Endothelial cell of hepatic sinusoid (primary cell): ENCODE measurements at regions not wholly inside any gene's neighbourhood (a gene's known extent, or its start where the extent isn't known, plus 50 kb on each side); places are given as distances from the start of the nearest gene placed in this dataset.
"Not testable (repeated sequence)": the region's sequence is repeated elsewhere in the genome, so short reads cannot be mapped to it uniquely, and the experiment has no call there.

ENCODE experiments used
- in situ Hi-C: cut with HindIII; loops from 2 replicates; pipeline ENCODE4 v1.10.0; 2017; ENCODE audit warnings: low sequenced_read_pairs

DNA sequence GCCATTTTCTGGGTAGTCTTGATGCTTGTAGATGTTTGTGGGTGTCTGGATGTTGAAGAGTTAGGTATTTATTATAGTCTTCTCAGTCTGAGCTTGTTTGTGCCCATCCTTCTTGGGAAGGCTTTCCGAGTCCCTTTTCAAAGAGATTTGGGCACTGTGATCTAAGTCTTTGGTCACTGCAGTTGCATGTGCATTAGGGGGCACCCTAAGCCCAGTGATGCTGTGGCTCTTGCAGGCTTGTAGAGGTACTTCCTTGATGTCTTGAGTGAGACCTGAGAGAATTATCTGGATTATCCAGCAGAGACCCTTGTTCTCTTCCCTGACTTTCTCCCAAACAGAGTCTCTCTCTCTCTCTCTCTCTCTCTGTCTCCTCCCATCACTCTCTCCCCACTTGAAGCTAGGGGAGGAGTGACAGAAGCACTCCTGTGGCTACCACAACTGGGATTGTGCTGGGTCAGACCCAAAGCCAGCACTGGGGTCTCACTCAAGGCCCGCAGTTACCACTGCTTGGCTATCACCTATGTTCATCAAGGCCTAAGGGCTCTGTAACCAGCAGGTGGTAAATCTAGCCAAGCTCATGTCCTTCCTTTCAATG is 68.5 kb downstream of the TMCO5A start:
- in situ Hi-C loops: loop anchor here (10.0 to 25.0 kb wide), 2 partner anchors 352 to 659 kb away; no protein-coding TSS in a partner anchor

DNA sequence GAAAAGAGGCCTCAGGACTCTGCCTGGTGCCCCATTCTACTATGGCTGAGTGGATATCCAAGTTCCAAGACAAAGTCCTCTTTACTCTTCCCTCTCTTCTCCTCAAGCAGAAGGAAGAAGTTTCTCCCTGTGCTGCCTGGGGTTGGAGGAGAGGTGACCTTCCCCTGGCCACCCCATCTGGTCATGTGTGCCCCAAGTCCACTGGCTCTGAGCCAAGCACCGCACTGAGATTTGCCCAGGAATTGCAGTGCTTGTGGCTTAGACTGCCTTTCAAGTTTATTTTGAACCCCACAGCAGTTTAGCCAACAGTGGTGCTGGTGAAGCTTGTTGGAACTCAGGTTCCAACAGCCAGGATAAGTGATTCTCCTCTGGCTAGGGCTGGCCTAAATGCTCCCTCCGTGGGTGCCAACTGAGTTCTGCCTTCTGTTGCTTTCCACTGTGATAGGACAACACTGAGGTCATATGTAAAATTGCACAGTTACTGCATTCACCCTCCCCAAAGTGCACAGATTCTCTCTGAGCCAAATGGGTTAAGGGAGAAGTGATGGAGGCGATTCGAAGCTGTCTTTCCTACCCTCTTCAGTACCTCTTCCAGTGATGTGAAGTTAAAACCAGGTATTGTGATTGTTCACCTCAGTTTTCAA is 69.9 kb downstream of the TMCO5A start:
- in situ Hi-C loops: loop anchor here (10.0 to 25.0 kb wide), 2 partner anchors 350 to 658 kb away; no protein-coding TSS in a partner anchor

DNA sequence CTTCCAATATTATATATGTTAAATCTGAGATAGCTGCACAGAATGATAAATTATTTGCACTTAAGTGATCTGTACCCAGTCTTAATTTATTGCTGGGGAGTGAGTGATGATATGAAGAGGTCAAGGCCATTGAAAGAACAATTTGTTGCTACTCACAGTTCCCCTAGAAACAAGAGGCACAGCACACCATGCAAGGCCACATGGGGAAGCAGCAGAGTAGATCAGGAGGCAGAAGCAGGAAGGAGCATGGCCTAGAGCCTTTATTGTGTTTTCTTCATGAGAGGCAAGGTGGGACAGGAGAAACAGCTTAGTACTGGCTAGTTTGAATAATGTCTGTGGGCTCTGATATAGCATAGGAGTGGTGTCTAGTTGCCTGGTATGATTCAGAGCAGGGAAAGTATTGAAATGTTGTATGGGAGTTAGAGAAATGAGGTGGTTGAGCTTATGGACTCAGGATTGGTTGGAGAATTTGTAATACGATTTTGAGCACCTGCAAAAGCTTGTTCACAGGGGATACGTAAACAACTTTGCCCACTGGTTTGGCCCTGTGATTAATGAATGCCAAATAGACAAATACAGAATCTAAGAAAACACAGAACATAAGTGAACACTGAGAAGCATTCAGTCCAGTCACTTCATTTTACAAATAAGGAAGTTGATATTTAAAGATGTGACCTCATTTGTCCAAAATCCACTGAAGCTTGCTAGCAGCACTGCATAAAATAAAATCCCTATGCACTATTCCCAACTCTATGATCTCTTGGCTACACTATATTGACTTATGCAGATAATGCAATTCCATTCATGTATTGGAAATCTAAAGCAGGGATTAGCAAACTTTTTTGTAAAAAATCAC is 71.7 kb downstream of the TMCO5A start:
- in situ Hi-C loops: loop anchor here (10.0 to 25.0 kb wide), 2 partner anchors 349 to 656 kb away; no protein-coding TSS in a partner anchor

DNA sequence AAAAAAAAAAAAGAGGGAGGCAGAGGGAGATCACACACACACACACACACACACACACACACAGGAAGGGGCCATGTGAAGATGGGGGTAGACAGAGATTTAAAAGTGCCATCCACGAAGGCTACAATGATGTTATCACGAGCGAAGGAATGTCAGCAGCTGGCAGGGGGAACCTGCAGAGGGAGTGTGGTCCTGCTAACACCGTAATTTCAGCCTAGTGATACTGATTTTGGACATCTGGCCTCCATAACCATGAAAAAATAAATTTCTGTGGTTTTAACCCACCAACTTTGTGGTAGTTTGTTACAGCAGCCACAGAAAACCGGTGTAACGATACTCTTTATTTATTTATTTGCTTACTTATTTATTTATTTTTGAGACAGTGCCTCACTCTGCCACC is 76.0 kb downstream of the TMCO5A start:
- in situ Hi-C loops: loop anchor here (25.0 kb wide), 1 partner anchor 652 kb away; no protein-coding TSS in a partner anchor

DNA sequence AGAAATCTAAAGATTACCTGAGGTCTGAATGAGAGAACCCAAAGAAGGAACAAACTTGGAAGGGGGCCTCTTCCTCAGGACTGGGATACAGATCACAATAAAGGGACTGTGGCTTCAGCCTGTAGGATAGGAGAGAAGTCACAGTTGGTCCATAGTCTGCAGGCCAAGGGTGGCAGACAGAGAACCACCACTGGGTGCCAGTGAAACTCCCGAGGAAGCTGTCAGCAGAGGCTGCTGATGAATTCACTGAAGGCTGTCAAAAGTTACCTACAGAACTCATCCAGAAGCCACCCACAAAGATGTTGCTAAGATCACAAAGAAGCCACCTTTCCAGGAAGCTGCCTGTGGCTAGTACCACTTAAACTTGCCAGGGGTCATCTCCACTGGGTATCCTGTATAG is 78.5 kb downstream of the TMCO5A start:
- in situ Hi-C loops: loop anchor here (25.0 kb wide), 1 partner anchor 649 kb away; no protein-coding TSS in a partner anchor

DNA sequence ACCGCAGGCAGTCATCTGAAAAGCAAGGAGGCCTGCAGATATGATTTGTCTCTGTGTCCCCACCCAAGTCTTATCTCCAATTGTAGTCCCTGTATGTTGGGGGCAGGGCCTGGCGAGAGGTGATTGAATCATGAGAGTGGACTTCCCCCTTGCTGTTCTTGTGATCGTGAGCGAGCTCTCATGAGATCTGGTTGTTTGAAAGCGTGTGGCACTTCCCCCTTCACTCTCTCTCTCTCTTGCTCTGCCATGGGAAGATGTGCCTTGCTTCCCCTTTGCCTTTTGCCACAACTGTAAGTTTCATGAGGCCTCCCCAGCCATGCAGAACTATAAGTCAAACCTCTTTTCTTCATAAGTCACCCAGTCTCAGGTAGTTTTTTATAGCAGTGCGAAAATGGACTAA is 83.3 kb downstream of the TMCO5A start:
- in situ Hi-C loops: loop anchor here (25.0 kb wide), 1 partner anchor 645 kb away; no protein-coding TSS in a partner anchor

DNA sequence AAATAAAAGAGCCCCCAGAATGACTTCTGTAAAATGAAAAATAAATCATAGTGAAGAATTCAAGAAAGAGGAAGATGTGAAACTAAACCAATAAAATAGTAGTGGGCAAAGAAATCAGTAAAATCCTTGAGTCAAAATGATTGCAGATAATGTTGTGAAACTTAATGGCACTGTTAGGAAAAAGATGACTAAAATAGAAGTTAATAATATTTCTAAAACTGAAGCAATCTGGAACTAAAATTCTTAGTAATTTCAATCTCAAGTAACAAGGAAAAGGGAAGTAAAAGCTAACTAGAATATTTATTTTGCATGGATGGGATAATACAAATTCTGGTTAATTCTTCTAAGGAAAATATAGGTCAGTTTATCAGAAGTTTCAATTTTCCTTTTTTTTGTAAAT is 84.6 kb downstream of the TMCO5A start:
- in situ Hi-C loops: loop anchor here (25.0 kb wide), 1 partner anchor 643 kb away; no protein-coding TSS in a partner anchor

DNA sequence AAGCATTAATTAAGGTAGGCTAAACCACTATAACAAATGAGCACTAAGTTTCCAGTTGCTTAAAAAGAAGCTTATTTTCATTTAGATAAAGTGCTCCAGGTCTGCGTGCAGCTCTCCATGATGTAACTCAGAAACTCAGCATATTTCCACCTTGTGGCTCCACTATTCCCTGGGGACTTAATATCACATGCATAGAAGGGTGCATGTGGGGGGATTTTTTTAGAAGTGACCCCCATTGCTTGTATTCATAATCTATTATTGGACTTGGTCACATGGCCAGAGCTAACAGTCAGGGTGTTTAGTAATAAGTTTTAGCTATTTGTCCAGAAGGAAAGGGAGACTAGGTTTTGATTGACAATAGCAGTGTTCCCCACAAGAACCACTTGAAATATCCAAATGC is 86.8 kb downstream of the TMCO5A start:
- in situ Hi-C loops: loop anchor here (5.0 to 25.0 kb wide), 2 partner anchors 41 to 641 kb away; no protein-coding TSS in a partner anchor

DNA sequence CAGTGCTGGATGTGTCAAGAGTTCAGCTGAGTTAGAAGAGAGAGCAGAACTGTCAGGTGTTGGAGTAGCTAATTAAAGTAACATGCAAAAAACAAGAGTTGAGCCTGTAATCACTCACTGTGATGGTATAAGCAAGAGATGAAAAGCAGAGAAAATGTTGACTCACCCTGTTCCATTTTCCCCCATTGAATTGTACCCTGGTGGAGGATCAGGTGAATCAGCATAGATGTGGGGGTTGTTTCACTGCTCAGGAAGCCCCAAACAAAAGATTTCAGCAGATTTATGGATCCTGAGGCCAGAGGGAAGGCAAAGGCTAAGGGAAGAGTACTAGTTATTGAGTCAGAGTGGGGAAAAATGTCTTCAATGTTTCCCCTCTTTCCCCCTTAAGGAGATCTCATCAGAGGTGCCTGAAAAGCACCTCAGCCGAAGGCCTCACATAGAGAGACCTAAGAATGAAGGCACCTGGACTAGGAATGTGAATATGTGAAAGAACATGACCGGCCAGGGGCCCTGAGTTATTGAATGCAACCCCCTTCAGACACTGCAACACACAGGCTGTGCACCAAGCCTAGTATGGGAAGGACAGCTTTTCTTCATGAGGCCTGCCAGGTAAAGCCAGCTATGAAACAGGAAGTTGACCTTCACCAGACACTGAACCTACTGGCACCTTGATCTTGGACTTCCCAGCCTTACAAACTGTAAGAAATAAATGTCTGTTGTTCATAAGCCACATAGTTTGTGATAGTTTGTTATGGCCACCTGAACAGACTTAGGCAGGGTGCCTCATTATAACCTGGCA is 90.1 kb downstream of the TMCO5A start:
- in situ Hi-C loops: loop anchor here (5.0 to 25.0 kb wide), 2 partner anchors 38 to 638 kb away; no protein-coding TSS in a partner anchor

DNA sequence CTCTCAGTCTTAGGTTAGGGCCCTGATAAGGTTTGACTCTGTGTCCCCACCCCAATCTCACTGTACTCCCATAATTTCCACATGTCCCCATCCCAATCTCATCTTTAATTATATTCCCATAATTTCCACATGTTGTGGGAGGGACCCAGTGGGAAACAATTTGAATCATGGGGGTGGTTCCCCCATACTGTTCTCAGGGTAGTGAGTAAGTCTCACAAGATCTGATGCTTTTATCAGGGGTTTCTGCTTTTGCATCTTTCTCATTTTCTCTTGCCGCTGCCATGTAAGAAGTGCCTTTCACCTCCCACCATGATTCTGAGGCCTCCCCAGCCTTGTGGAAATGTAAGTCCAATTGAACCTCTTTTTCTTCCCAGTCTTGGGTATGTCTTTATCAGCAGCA is 91.2 kb downstream of the TMCO5A start:
- in situ Hi-C loops: not testable (repeated sequence)

DNA sequence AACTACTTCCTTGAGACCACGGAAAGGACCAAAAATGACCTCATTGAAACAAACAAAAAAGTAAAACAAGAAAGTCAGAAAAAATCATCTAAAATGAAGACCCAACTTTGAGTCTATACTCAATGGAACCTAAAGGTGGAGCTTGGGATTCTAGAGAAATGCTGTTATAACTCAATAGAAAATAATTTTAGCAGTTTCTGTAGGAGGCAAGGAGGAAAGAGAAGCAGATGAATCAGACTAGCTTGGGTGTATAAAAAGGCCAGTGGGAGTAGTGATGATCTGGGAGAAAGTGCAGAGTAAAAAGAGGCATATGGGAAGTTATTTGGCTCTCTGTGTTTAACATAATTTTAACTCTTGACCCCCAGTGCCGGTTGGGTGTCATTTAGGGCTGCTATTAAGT is 94.4 kb downstream of the TMCO5A start:
- in situ Hi-C loops: no loop called here

DNA sequence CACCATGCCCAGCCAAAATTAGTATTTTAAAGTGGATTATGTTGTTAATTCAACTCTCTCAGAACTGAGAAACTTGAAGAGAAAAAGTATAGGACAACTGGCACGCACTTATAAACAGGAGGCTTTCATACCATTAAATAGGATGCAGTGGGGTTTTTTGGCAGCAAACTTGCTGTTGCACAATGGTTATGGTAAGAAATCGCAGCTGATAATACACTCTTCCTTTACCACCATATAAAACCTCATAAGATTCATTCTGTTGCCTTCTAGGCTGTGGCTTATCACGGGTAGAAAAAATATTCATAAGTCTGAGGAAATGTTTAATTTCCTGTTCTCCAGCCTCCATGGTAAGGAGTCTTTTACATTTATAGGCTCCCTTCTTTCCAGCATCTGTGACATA is 95.3 kb downstream of the TMCO5A start:
- in situ Hi-C loops: no loop called here

DNA sequence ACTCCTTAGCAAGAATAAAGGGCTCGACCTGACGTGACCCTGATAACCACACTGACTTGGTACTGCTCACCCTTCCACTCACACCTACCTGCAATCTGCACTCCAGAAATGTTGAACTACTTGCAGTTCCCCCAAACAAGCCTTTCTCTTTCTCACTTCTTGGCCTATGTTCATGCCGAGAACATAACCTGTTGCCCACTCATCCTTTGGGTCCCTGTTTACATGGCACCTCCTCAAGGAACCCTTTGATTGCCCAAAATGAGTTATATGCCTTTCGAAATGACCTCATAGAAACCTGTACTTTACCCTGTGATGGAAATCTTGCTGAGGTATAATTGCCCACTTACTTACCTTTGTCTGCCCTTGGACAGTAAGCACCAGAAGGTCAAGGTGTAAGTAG is 96.2 kb downstream of the TMCO5A start:
- in situ Hi-C loops: no loop called here

DNA sequence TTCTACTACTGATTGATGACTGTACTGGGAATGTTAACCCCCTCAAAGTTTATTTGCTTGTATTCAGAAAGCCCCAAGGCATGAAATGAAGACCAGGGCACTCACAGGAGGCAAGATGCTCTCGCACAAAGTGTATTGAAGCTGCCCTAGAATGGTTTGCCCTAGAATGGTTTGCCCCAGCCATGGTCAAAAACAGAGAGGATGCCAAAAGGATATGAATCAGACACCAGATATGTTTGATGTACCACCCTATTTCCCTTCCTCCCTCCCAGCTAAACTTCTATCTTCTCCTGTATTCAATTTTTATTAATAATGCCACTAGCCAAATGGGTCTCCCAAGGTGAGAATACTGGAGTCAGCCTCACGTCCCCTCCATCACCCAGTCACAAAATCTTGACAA is 101.3 kb downstream of the TMCO5A start:
- in situ Hi-C loops: no loop called here

DNA sequence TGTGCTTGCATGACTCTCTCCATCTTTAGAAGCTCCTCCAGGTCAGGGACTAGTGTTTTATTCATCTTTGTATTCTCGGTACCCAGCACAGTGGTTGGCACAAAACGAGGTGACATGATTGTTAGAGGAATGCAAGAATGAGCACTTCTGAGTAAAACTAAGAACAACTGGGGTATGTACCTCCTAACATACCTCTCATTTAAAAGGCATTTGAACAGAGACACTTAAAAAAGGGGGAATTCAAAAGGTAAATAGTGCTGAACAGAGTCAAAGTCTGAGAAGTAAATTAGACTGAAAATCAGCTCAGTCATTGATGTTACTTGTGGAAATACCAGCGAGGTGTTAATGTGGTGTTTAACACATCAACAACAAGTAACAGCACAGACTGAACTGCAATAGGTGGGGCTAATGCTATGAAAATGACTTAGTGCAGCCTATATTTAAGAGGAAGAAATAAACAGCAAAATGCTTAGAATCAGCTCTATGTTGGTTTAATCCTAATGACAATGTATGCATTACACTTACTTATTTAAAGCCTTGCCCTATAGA is 102.4 kb downstream of the TMCO5A start:
- in situ Hi-C loops: no loop called here

DNA sequence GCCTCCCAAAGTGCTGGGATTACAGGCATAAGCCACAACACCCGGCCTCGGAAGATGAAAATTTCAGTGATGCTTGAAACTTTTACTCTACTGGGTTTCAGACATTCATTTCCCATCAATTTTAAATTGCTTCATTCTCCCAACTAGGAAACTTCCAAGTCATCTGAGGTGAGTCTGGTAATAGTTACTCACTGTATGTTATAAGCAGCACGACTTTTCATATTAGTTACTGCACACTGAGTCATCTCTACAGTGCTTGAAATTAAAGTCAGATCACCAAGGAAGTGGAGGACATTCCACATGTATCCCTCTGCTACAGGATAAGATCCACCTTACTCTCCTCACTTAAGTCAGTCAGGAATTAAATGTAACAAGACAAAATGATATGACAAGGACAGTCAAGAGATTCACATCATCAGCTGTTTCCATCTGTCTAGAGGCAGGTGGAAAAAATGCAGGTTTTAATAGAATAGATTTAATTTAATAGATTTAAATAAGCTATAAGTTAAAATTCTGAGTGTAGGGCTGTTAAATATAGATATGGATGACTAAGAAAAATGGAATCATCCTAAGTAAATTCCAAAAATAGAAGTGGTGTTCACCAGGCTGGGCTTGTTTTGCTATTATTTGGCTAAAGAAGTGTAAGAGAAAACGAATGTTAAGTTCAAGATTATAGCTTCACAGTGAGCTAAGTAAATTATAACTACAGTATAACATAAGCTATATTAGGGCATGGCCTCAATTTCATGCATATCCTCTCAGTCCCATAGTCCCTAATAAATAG is 104.4 kb downstream of the TMCO5A start:
- in situ Hi-C loops: no loop called here

DNA sequence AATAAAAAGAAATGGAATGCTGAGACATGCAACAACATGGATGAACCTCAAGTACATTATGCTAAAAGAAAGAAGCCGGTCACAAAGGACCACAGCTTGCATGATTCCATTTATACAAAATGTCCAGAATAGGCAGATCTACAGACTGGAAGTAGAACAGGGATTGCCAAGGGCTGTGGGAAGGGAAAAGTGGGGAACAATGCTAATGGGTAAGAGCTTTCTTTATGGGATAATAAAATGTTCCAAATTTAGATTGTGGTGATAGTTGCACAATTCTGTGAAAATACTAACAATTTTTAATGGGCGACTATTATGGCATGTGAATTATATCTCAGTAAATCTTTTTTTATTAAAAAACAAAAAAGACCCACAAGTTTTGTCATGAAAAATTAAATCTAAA is 106.2 kb downstream of the TMCO5A start:
- in situ Hi-C loops: no loop called here

DNA sequence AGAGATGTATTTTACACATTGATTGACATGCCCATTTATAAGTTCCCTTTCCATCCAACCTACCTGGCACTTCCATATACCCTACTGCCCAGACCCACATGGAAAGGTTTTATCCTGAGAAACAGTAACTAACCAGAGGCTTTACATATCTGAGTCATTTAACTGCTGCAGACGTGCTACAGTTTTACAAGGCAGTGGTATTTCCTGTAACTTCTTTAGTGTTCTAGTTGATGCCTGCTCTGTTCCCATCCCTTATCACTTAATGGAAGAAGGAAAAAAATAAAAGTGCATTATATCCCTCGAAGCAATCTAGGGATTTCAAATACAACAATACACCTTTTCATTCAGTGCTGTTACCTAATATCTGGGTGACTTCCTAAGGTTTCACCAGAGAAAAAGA is 107.1 kb downstream of the TMCO5A start:
- in situ Hi-C loops: no loop called here

DNA sequence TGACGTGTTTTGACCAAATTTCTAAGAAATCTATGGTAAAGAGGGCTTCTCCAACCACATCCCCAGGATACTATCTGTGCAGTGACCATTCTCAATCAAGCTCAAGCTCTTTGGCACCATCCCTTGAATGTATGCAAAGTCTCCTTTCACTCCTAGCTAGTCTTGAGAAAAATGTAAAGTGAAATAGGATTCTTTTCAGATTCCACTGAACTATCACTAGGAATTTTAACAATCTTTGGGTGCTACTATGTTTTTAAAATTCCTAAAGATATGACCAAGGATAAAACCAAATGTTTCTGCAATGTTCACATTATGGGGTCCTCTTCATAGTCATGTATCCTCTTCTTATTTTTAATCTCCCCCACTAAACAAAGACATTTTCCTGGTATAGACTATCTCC is 107.8 kb downstream of the TMCO5A start:
- in situ Hi-C loops: no loop called here
